HG03103 (cell line): ENCODE measurements at regions not wholly inside any gene's neighbourhood (a gene's known extent, or its start where the extent isn't known, plus 50 kb on each side); places are given as distances from the start of the nearest gene placed in this dataset.

ENCODE experiments used
- ATAC-seq: cut with Tn5 transposase; IDR thresholded peaks from one replicate; pipeline ENCODE4 v1.9.1; 2021; ENCODE audit warnings: low read depth; ENCODE audit not compliant: unreplicated experiment

- no peak for ATAC-seq
Observed at GRCh38 chr1:163406772-163407171, 85.0 kb downstream of the NUF2 start.

GRCh38 chr1:163408262-163408661 is 86.5 kb downstream of the NUF2 start:
- no peak for ATAC-seq

- ATAC-seq = no peak
Observed at GRCh38 chr1:163410073-163410999, 88.6 kb downstream of the NUF2 start.

GRCh38 chr1:163412221-163412620 is 90.5 kb downstream of the NUF2 start:
- ATAC-seq = no peak

GRCh38 chr1:163414778-163415177 is 93.0 kb downstream of the NUF2 start:
- ATAC-seq = peak; percentile 95

- no peak for ATAC-seq
Observed at GRCh38 chr1:163421701-163422100, 99.9 kb downstream of the NUF2 start.

GRCh38 chr1:163422738-163423404 is 101.1 kb downstream of the NUF2 start:
- ATAC-seq = no peak

GRCh38 chr1:163426505-163427251 is 104.9 kb downstream of the NUF2 start:
- ATAC-seq = no peak

- no peak for ATAC-seq
Observed at GRCh38 chr1:163427279-163427678, 105.5 kb downstream of the NUF2 start.

- ATAC-seq = no peak
Observed at GRCh38 chr1:163436140-163436812, 114.5 kb downstream of the NUF2 start.

- ATAC-seq = no peak
Observed at GRCh38 chr1:163439471-163439870, 117.7 kb downstream of the NUF2 start.

- no peak for ATAC-seq
Observed at GRCh38 chr1:163440090-163440489, 118.3 kb downstream of the NUF2 start.

GRCh38 chr1:163442231-163442879 is 120.6 kb downstream of the NUF2 start:
- no peak for ATAC-seq

GRCh38 chr1:163442895-163443294 is 121.1 kb downstream of the NUF2 start:
- ATAC-seq = no peak

- no peak for ATAC-seq
Observed at GRCh38 chr1:163443863-163444262, 122.1 kb downstream of the NUF2 start.

GRCh38 chr1:163444665-163445064 is 122.9 kb downstream of the NUF2 start:
- ATAC-seq = no peak

- ATAC-seq = no peak
Observed at GRCh38 chr1:163450986-163451385, 129.2 kb downstream of the NUF2 start.

- ATAC-seq = no peak
Observed at GRCh38 chr1:163459539-163459938, 137.8 kb downstream of the NUF2 start.

GRCh38 chr1:163467289-163467688 is 145.5 kb downstream of the NUF2 start:
- no peak for ATAC-seq
